ENCODE measurements at regions not wholly inside any gene's neighbourhood (a gene's known extent, or its start where the extent isn't known, plus 50 kb on each side); places are given as distances from the start of the nearest gene placed in this dataset.

- no peak for TF ChIP-seq CTCF (IDR thresholded peaks at IDR 0.05)
- TF ChIP-seq POLR2A (IDR thresholded peaks at IDR 0.05): no peak
- no peak for TF ChIP-seq EP300 (IDR thresholded peaks at IDR 0.05)
These were observed 475.9 kb downstream of the BRD1 start for GRCh38 chr22:49351761-49352227.
